A673 (cell line): ENCODE measurements at regions not wholly inside any gene's neighbourhood (a gene's known extent, or its start where the extent isn't known, plus 50 kb on each side); places are given as distances from the start of the nearest gene placed in this dataset.

ENCODE experiments used
- BruUV-seq: library from RNA; stranded (reverse); fragments of 400-500 nt; replicated peaks from 2 replicates; lab custom pipeline; 2021; lab: Mats Ljungman, UMichigan
- CTCF ChIA-PET: fragments of 300-600 bp; sonication (Branson Sonifier 250); formaldehyde crosslinking; loops from one replicate; lab custom pipeline; 2022; ENCODE audit warnings: antibody characterized with exemption; lab: Charles Lee
- POLR2A ChIA-PET: fragments of 300-600 bp; sonication (Branson Sonifier 250); formaldehyde crosslinking; loops from one replicate; lab custom pipeline; 2022; ENCODE audit warnings: antibody characterized with exemption; ENCODE audit not compliant: low non-redundant PET; lab: Charles Lee
- DNase-seq: peaks from one replicate; pipeline ENCODE4 v3.0.0-alpha.2; 2015; ENCODE audit warnings: low spot score
- H3K27ac ChIP-seq: fragments of 200-600 bp; sonication (generic); 2 replicates; pipeline ENCODE4 v1.5.1; 2016; ENCODE audit warnings: mixed run types, low read depth, mild to moderate bottlenecking, mixed read lengths, antibody characterized with exemption, low read length; ENCODE audit not compliant: poor library complexity, severe bottlenecking
- H3K27me3 ChIP-seq: fragments of 200-600 bp; sonication (generic); replicated peaks from 2 replicates; pipeline ENCODE4 v1.6.1; 2017; ENCODE audit warnings: mixed run types, low read depth, mild to moderate bottlenecking, mixed read lengths, antibody characterized with exemption, low read length; ENCODE audit not compliant: insufficient read depth, poor library complexity
- H3K36me3 ChIP-seq: fragments of 200-600 bp; sonication (generic); 2 replicates; pipeline ENCODE4 v1.6.1; 2016; ENCODE audit warnings: mixed run types, mild to moderate bottlenecking, mixed read lengths, antibody characterized with exemption, low read length; ENCODE audit not compliant: insufficient read depth, poor library complexity, severe bottlenecking
- H3K4me1 ChIP-seq: fragments of 200-600 bp; sonication (generic); 2 replicates; pipeline ENCODE4 v1.6.1; 2017; ENCODE audit warnings: mixed run types, mild to moderate bottlenecking, mixed read lengths, antibody characterized with exemption, low read length; ENCODE audit not compliant: insufficient read depth, poor library complexity, severe bottlenecking
- H3K4me3 ChIP-seq: fragments of 200-600 bp; sonication (generic); 2 replicates; pipeline ENCODE4 v1.5.1; 2016; ENCODE audit warnings: low read depth, mixed run types, mild to moderate bottlenecking, mixed read lengths, low read length; ENCODE audit not compliant: poor library complexity, severe bottlenecking
- H3K9me3 ChIP-seq: fragments of 200-600 bp; sonication (generic); 2 replicates; pipeline ENCODE4 v1.6.1; 2016; ENCODE audit warnings: mixed run types, low read depth, mild to moderate bottlenecking, mixed read lengths, antibody characterized with exemption, low read length; ENCODE audit not compliant: poor library complexity, severe bottlenecking
- EZH2 ChIP-seq: fragments of 200-600 bp; sonication (generic); IDR thresholded peaks from 2 replicates; pipeline ENCODE4 v1.6.1; 2017; ENCODE audit warnings: borderline replicate concordance, low read depth, mild to moderate bottlenecking, mixed read lengths, antibody characterized with exemption, low read length; ENCODE audit not compliant: poor library complexity, severe bottlenecking
- intact Hi-C: fragments of 100-400 bp; cut with micrococcal nuclease; formaldehyde crosslinking; loops from one replicate; pipeline ENCODE4 v1.10.0; 2022; ENCODE audit not compliant: unreplicated experiment
- TF ChIP-seq, protein P1 (sequence below): fragments of 300-800, 200-600 bp; sonication (generic); conservative IDR thresholded peaks from 2 replicates; pipeline ENCODE4 v1.5.1; 2017; ENCODE audit warnings: low read depth, mild to moderate bottlenecking, antibody characterized with exemption, low read length, moderate library complexity, mixed read lengths

DNA sequence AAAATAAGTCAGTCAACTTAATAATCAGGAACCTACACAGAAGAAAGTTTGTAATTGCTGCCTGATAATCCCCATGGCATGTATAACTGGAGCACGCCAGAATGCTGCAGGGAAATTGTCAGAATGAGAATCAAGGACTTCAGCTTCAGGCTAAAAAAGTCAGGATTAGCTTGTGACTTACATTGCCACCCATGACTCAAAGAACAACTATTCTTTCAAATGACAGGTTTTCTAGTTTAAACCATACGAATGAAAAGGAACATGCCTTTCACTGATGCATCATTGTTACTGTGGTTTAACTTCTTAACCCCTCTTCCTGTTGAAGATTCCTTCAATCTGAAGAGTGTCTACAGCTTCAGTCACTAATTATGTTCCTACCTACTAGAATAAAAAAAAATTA lies 112.4 kb downstream of the ISL1 start:
- no peaks in the 10 kb centered on the region for H3K9me3 ChIP-seq
- no peaks in the 10 kb centered on the region for H3K4me1 ChIP-seq
- BruUV-seq, result no TSS peak
- no peaks in the 10 kb centered on the region for H3K36me3 ChIP-seq
- no peak for TF ChIP-seq EZH2
- TF ChIP-seq, protein P1, sequence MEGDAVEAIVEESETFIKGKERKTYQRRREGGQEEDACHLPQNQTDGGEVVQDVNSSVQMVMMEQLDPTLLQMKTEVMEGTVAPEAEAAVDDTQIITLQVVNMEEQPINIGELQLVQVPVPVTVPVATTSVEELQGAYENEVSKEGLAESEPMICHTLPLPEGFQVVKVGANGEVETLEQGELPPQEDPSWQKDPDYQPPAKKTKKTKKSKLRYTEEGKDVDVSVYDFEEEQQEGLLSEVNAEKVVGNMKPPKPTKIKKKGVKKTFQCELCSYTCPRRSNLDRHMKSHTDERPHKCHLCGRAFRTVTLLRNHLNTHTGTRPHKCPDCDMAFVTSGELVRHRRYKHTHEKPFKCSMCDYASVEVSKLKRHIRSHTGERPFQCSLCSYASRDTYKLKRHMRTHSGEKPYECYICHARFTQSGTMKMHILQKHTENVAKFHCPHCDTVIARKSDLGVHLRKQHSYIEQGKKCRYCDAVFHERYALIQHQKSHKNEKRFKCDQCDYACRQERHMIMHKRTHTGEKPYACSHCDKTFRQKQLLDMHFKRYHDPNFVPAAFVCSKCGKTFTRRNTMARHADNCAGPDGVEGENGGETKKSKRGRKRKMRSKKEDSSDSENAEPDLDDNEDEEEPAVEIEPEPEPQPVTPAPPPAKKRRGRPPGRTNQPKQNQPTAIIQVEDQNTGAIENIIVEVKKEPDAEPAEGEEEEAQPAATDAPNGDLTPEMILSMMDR, result no peak
- H3K27me3 ChIP-seq, result no peaks in the 10 kb centered on the region
- POLR2A ChIA-PET, result no interaction called here
- DNase-seq, result peak; percentile 59
- no peak overlapping the region for H3K27ac ChIP-seq
- CTCF ChIA-PET, result no interaction called here
- no peak overlapping the region for H3K4me3 ChIP-seq
- intact Hi-C loops, result no loop called here

DNA sequence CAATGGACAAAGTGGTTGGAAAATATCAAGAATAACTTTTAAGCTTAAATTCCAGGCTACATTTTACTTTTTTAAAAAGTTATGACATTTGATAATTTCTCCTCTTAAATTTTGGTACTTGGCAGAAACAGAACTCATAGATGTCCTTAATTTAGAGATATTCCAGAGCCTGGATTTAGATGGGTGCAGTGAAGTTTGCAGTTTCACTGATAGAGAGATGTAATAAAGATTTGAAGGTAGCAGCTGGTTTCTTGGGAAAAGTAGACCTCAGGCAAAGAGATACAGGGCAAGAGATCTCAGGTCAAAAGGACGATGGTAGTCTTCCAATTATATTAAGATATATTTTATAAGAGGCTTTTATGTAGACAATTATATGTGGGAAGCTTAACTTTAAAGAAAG lies 134.6 kb downstream of the ISL1 start:
- no peak for TF ChIP-seq EZH2
- TF ChIP-seq, protein P1, result no peak
- H3K36me3 ChIP-seq, result no peaks in the 10 kb centered on the region
- H3K9me3 ChIP-seq, result no peaks in the 10 kb centered on the region
- no peak overlapping the region for H3K4me3 ChIP-seq
- no TSS peak for BruUV-seq
- intact Hi-C loops, result no loop called here
- H3K27me3 ChIP-seq, result no peaks in the 10 kb centered on the region
- H3K4me1 ChIP-seq, result no peaks in the 10 kb centered on the region
- no peak for DNase-seq
- CTCF ChIA-PET, result no interaction called here
- H3K27ac ChIP-seq, result no peak overlapping the region
- POLR2A ChIA-PET, result no interaction called here

DNA sequence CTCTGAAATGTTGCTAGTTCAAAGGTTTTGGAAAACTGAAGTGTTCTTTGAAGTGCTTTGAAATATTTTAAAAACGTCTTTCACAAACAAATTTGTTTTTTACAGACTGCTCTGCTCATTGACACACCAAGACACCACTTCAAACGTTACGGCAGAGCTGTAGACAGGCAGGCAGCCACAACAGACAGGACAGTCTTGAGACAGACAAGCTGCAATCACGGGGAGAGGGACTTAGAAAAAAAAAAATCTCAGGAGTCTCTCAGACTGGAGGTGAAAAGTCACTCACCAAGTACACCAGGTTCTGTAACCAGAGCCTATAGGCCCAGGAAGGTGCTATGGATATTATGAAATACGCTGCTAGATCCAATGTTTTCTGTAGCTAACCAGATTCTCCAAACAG lies 135.4 kb downstream of the ISL1 start:
- intact Hi-C loops, result no loop called here
- no peaks in the 10 kb centered on the region for H3K36me3 ChIP-seq
- H3K4me3 ChIP-seq, result no peak overlapping the region
- no peaks in the 10 kb centered on the region for H3K4me1 ChIP-seq
- TF ChIP-seq EZH2, result no peak
- TF ChIP-seq, protein P1, result no peak
- no TSS peak for BruUV-seq
- CTCF ChIA-PET, result no interaction called here
- POLR2A ChIA-PET, result no interaction called here
- no peak for DNase-seq
- no peaks in the 10 kb centered on the region for H3K9me3 ChIP-seq
- H3K27me3 ChIP-seq, result no peaks in the 10 kb centered on the region
- H3K27ac ChIP-seq, result no peak overlapping the region
